Left renal cortex interstitium (tissue), 4 donors: ENCODE measurements at regions not wholly inside any gene's neighbourhood (a gene's known extent, or its start where the extent isn't known, plus 50 kb on each side); places are given as distances from the start of the nearest gene placed in this dataset.
"Not testable (repeated sequence)": the region's sequence is repeated elsewhere in the genome, so short reads cannot be mapped to it uniquely, and the experiment has no call there.

ENCODE experiments used
- DNase-seq, 4 donors: peaks; one replicate each; pipeline ENCODE4 v3.0.0-alpha.2; 2013; ENCODE audit warnings: low read depth in 4 of 4, low spot score in 2 of 4, missing footprints in 1 of 4

GRCh38 chr13:54975676-54976075 is 1947.1 kb downstream of the OLFM4 start:
- no peak for DNase-seq

- no peak for DNase-seq
These were observed 1952.0 kb downstream of the OLFM4 start for GRCh38 chr13:54980651-54981050.

GRCh38 chr13:54989418-54989817 is 1960.8 kb downstream of the OLFM4 start:
- no peak for DNase-seq

DNA sequence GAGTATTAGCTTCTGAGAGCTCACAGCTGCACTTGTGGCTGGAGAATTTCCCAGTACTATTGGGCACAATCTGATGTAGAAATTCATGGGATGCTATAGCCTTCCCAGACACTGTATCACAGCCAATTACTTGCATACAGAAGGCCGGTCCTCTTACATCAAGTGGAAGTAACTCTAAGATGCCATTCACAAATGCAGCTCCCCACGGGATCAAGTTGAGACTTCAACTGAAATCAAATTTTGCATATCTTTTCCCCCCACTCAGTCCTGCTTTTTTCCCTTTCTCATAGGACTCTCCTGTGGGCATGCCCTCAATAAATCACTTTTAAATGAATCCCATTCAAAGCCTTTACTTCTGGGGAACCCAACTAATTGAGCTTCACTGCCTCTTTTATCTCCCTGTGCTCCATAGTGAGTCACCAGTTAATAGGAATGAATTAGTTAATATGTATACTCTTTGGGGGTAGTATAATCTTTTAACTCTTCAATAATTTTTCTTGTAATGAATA is 1970.8 kb downstream of the OLFM4 start:
- DNase-seq, result no peak

- DNase-seq, result no peak
These were observed 1971.4 kb downstream of the OLFM4 start for GRCh38 chr13:55000043-55000442.

DNA sequence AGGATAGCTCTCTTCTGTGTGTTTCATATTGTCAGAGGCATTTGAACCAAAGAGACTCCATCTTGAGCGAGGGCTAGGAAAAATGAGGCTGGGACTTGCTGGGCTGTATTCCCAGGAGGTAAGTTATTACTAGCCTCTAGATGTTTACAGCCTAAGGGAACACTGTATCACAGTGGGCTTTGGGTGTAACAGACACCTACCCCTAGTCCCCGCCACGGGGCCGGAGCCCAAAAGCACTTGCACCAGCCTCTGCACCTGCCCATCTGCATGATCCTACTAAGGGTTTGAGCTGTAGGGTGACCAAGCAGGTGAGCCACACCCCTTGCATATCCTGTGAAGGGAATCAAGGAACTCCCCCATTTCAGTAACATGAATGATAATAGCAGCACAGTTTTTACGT is 1972.2 kb downstream of the OLFM4 start:
- DNase-seq, result no peak

DNA sequence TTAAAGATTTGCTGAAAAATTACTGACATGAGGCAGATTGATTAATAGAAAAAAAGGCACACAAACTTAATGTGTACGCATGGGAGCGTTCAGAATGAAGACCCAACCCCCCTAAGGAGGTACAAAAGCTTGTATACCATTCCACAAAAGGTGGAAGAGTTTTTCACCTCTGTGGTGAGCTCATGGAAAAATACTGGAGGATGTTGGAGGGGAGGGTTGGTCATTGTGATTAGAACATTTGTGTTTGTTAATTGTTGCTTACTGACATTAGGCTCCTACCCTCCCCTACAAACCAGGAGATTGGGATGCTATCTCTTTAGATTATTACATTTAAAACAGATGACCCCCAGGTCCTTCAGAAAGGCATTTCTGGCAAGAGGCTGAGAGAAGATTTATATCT is 1973.3 kb downstream of the OLFM4 start:
- no peak for DNase-seq

DNA sequence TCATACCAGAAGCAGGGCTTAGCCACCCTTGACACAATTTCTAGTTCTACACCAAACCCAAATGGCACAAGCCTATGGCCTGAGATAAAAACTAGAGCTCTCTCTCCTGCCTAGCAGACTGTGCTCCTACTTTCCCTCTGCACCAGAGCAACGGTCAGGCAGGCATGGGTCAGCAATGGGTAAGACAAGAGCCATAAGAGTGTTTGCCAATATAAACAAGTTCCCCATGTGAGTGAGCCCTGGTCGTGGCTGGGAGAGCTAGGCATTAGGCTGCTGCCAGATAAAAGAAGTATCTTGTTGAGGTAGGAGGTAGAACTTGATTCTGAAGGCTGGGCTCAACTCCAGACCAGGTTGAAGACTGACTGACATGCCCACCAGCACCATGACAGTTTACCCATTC is 1979.1 kb downstream of the OLFM4 start:
- no peak for DNase-seq

- no peak for DNase-seq
These were observed 1984.4 kb downstream of the OLFM4 start for GRCh38 chr13:55013051-55013450.

DNA sequence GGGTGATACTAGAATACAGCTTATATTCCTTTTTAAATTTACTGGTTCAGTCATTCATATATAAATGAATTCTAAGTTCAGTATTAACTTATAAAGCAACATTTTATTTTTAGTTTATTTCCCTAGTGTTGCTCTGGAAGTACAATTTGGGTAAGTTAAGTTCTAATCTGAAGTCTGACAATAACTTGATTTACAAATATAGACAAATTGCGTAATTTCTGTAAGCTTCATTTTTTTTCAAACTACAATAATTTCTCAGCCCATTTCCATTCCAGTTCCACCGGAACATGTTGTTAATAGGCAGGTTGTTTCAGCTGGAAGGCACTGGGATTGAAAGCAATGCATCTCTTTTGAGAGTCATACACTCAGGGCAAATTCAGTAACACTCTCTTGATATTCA is 2000.7 kb downstream of the OLFM4 start:
- DNase-seq, result no peak

DNA sequence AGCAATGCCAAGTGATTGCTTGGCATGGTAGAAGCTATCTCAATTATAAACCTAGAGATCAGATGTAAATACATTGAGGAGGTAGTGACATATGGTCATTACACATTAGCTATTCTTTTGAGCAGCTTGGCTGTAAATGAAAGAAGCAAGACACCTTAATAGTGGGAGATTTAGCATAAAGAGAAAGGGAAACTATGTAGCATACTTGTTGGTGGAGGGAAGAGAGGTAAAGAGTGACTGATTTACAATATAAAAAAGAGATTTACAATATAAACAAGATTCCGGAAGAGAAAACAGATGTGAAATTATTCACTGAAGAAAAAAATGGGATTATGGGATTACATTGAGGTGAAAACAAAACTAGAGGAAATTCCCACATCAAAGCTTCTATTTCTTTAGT is 2009.6 kb downstream of the OLFM4 start:
- DNase-seq, result no peak

- DNase-seq, result not testable (repeated sequence)
These were observed 2025.4 kb downstream of the OLFM4 start for GRCh38 chr13:55053891-55054550.

- not testable (repeated sequence) for DNase-seq
These were observed 2027.1 kb downstream of the OLFM4 start for GRCh38 chr13:55055666-55056065.

DNA sequence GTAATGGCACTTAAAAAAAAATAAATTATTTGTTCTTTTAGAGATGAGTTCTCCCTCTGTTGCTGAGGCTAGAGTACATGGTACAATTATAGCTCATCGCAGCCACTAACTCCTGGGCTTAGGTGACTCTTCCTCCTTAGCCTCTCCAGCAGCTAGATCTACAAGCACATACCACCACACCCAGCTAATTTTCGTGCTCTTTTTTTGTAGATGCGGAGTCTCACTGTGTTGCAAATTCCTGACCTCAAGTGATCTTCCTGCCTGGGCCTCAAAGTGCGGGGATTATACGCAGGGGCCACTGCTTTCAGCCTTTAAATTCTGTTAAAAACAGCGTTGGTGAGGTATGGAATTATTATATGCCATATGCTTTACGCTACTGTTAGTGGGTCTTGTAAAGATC is 2034.0 kb downstream of the OLFM4 start:
- DNase-seq, result no peak

GRCh38 chr13:55067946-55068345 is 2039.3 kb downstream of the OLFM4 start:
- DNase-seq, result no peak

DNA sequence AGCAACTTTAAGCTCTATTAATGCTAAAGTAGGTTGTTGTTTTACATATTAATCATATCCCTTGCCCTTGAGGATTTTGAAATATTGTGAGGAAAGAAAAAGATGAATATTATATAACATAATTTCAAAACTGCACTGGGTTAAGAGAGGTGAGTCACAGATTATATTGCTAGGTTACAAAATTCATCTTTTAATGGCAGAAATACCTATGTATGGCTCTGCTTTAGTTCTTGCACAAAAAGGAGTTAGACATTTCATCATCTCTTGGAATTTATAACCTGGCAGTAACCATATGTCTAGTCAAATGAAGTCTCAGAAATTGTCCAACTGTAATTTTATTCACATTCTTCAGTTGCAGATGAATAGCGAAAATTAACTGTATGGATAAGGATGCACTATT is 2041.1 kb downstream of the OLFM4 start:
- DNase-seq, result no peak

- no peak for DNase-seq
These were observed 2044.4 kb downstream of the OLFM4 start for GRCh38 chr13:55073000-55073399.

DNA sequence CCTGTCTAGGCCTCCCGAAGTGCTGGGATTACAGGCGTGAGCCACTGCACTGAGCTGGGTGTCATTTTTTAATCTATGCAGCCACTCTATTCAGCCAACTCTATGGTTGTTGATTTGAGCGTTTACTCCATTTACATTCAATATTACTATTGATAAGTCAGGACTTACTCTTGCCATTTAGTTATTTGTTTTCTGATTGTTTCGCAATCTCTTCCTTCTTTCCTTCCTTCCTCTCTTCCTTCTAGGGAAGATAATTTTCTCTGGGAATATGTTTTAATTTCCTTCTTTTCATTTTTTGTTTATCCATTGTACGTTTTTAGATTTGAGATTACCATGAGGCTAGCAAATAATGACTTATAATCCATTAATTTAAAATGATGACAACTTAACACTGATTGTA is 2056.0 kb downstream of the OLFM4 start:
- no peak for DNase-seq

DNA sequence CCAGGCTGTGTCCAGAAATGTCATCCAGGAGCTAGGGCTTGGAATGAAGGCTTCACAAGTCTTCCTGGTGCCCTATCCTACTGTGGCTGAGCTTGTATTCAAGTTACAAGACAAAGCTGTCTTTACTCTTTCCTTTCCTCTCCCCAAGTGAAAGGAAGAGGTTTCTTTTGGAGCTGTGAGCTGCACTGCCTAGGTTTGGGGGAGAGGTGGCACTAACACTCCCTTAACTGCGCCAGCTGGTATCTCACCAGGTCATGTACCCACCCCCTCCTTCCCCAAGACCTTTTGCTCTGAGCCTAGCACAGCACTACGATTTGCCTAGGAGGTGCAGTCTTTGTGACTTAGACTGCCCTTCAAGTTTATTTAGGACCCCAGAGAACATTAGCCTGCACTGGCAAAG is 2053.6 kb upstream of the PRR20A start:
- DNase-seq, result no peak

GRCh38 chr13:55090612-55091011 is 2050.1 kb upstream of the PRR20A start:
- no peak for DNase-seq

- DNase-seq, result no peak
These were observed 2049.5 kb upstream of the PRR20A start for GRCh38 chr13:55091172-55091571.

DNA sequence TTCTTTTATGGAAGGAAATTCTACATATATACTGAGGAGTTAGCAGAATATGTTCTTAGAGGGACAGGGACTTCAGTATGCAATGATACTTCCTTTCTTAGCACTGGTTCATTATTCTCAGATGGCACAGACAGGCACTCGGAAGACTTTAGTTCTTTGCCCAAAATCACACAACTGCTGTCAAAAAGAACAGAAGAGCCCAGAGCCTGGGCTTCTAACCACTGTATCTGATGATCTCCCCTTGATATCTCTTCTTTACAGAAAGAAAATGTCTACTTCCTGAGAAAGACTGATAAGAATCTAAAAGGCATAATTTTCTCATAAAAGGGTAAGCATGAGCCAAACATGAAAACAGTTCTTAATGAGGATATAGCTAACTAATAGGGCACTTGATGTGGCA is 2034.2 kb upstream of the PRR20A start:
- DNase-seq, result no peak

DNA sequence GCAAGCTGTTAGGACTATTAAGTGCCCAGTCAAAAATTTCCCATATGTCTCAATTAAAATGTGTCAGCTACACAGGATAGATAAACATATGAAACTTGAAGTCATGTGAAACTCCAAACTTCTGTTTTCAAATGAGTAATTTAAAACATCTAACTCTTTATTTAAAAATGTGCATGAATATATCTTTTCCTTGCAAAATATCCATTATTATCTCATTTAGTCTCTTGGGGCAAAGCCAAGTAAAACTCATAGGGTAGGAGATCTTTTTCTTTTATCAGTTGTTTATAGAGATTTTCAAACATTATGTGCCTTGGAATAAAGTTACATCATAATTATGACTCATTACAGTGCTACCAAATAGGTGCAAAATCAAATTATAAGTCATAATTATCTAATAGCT is 2020.1 kb upstream of the PRR20A start:
- DNase-seq, result no peak
